Effector memory CD8-positive, alpha-beta T cell (primary cell): ENCODE measurements at regions not wholly inside any gene's neighbourhood (a gene's known extent, or its start where the extent isn't known, plus 50 kb on each side); places are given as distances from the start of the nearest gene placed in this dataset.
A peak's percentile ranks its signal among the peaks of the same experiment; 100 is the strongest.

Source experiments
- ATAC-seq: fragments of 150-1000 bp; cut with Tn5 transposase; replicated peaks from 2 replicates; pipeline ENCODE4 v1.10.0; 2021; ENCODE audit warnings: mild to moderate bottlenecking, moderate library complexity
- DNase-seq, 3 experiments: peaks; one replicate each; pipeline ENCODE4 v3.0.0; 2021
- H3K27ac Mint-ChIP-seq, 2 donors: one replicate each; pipeline ENCODE4 v1.8.0; 2022; ENCODE audit warnings: mild to moderate bottlenecking in 2 of 2, mixed read lengths in 2 of 2, moderate library complexity in 2 of 2
- H3K27me3 Mint-ChIP-seq, 2 donors: one replicate each; pipeline ENCODE4 v1.8.0; 2022; ENCODE audit warnings: mixed read lengths in 2 of 2
- H3K36me3 Mint-ChIP-seq: one replicate; pipeline ENCODE4 v1.8.0; 2022; ENCODE audit warnings: mild to moderate bottlenecking, moderate library complexity, mixed read lengths; ENCODE audit not compliant: insufficient read depth
- H3K4me1 Mint-ChIP-seq, 2 donors: one replicate each; pipeline ENCODE4 v1.8.0; 2022; ENCODE audit warnings: low read depth in 2 of 2, mixed read lengths in 2 of 2
- H3K4me3 Mint-ChIP-seq, 2 donors: one replicate each; pipeline ENCODE4 v1.8.0; 2022; ENCODE audit warnings: mild to moderate bottlenecking in 2 of 2, mixed read lengths in 2 of 2, moderate library complexity in 2 of 2
- H3K9me3 Mint-ChIP-seq, 2 donors: one replicate each; pipeline ENCODE4 v1.8.0; 2022; ENCODE audit warnings: mixed read lengths in 2 of 2

DNA sequence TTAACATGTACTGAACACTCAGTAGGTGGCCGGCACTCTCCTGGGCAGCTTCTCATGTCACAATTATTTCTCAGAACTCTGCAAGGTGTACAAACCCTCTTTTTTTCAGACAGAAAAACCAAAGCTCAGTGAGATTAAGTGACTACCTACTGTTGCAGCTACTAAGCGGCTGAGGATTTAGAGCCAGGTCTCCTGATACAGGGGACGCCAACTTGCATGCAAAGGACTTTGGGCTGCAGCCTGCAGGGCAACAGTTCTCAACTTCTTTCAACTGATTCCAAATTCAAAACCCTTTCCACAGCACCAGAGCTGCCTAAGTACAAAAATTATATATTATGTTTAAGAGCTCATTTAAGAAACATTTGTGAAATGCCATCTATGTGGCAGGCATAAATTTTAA lies 177.6 kb downstream of the SUCLG1 start:
- no peak for DNase-seq
- no peaks in the 10 kb centered on the region for H3K36me3 Mint-ChIP-seq
- peaks cover 6 to 19% of the 10 kb centered on the region in 2 donors for H3K4me1 Mint-ChIP-seq
- no peak overlapping the region for H3K4me3 Mint-ChIP-seq
- ATAC-seq: no peak
- H3K9me3 Mint-ChIP-seq: no peaks in the 10 kb centered on the region
- H3K27me3 Mint-ChIP-seq: peaks cover 0 to 13% of the 10 kb centered on the region in 2 donors
- no peak overlapping the region for H3K27ac Mint-ChIP-seq

DNA sequence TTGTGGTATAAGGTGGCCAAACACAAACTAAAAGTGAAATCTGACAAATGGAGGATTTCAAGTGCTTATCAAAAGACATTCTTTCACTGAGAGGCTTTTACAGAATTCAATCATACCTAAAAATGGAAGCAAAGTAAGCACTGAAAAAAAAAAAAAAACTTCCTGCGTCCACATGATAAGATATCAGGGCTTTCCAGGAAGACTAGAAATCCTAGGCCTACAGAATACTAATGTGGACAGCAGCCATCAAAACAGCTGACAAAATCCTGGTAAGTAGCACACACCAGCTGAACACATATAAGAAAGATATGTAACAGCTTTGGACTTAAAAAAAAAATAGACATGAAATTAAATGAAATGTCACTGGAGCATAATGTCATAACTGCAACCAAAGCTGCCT lies 178.2 kb downstream of the SUCLG1 start:
- no peak overlapping the region for H3K4me3 Mint-ChIP-seq
- ATAC-seq (no peak), DNase-seq (no peak)
- H3K27me3 Mint-ChIP-seq: peaks cover 0 to 13% of the 10 kb centered on the region in 2 donors
- H3K36me3 Mint-ChIP-seq: no peaks in the 10 kb centered on the region
- peaks cover 9 to 22% of the 10 kb centered on the region in 2 donors for H3K4me1 Mint-ChIP-seq
- H3K27ac Mint-ChIP-seq: no peak overlapping the region
- H3K9me3 Mint-ChIP-seq: no peaks in the 10 kb centered on the region

DNA sequence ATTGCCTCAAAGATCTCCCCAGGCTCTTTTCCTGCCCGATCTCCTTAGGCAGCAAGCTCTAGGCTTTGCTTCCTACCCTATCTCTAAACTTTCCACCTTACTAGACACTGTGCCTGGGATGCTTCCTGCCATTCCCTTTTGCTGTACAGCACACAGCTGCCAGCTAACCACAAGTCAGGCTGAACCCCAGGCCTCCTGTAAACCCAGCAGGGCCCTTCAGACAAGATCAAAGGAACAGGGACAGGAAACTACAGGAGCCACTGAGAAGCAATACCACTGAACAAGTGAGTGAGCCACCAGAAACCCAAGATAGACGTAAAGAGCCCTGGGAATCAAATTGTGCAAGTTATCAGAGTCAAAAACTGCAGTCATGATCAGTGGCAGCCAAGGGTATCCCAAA lies 180.7 kb downstream of the SUCLG1 start:
- ATAC-seq: peak; percentile 39
- H3K4me3 Mint-ChIP-seq: no peak overlapping the region
- no peak for DNase-seq
- peak overlapping the region in 1 of 2 donors; percentile 3 for H3K27ac Mint-ChIP-seq
- H3K4me1 Mint-ChIP-seq: peaks cover 9 to 22% of the 10 kb centered on the region in 2 donors
- H3K27me3 Mint-ChIP-seq: peaks cover 11 to 23% of the 10 kb centered on the region in 2 donors
- no peaks in the 10 kb centered on the region for H3K36me3 Mint-ChIP-seq
- H3K9me3 Mint-ChIP-seq: peaks cover 0 to 2% of the 10 kb centered on the region in 2 donors

DNA sequence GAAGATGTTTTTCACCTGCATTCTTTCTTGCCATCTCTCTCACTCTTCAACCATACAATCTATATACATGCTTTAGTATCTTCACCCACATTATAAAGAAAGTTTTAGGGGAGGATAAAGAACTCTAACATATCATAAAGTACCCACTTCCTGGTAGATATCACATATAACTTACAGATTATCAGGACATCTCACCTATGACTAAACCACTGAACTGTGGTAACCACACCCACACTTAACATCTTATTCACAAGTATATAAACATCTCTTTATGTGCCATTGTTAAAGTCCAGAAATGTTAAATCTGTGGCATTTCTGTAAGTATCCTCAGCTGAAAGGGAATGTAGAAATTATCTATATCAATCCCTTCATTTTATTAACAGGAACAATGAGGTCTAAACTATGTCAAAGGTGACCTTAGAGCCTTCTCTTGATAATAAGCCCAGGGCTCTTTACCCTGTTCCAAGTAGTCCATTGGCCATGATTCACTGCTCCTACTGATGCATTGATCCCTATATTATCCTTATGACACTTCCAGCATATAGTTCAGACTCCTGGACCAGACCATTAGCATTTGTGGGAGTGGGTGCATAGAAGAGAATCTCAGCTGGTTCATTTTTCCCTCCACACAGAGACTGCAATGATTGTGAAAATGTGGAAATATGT lies 182.4 kb downstream of the SUCLG1 start:
- no peaks in the 10 kb centered on the region for H3K36me3 Mint-ChIP-seq
- peaks cover 9 to 22% of the 10 kb centered on the region in 2 donors for H3K4me1 Mint-ChIP-seq
- H3K4me3 Mint-ChIP-seq: peak overlapping the region in 1 of 2 donors; percentile 21
- ATAC-seq (peak; percentile 64), DNase-seq (no peak)
- H3K27ac Mint-ChIP-seq: peak overlapping the region in 1 of 2 donors; percentile 33
- peaks cover 17 to 27% of the 10 kb centered on the region in 2 donors for H3K27me3 Mint-ChIP-seq
- H3K9me3 Mint-ChIP-seq: peaks cover 0 to 2% of the 10 kb centered on the region in 2 donors

DNA sequence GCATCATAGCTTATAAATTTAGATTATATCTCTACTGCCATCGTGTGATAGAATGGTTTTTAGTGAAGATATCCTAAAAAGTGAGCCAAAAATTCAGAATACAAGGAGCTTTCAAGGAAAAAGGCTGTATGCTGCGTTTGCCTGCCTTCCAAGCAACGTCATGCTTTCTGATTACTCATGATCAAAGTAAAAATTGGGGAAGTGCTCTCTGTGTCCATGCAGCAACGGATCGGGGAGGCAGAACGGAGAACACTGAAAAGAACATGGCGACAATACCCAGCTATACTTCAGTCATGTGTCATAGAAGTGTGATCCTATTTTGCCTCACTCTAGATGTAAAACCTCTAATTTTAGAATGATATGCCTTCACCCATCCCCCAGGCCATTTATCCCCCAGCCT lies 185.7 kb downstream of the SUCLG1 start:
- DNase-seq: no peak
- peaks cover 16 to 22% of the 10 kb centered on the region in 2 donors for H3K27me3 Mint-ChIP-seq
- H3K27ac Mint-ChIP-seq: no peak overlapping the region
- H3K4me1 Mint-ChIP-seq: peaks cover 7 to 19% of the 10 kb centered on the region in 2 donors
- peaks cover 0 to 2% of the 10 kb centered on the region in 2 donors for H3K9me3 Mint-ChIP-seq
- no peak overlapping the region for H3K4me3 Mint-ChIP-seq
- no peaks in the 10 kb centered on the region for H3K36me3 Mint-ChIP-seq
- no peak for ATAC-seq

DNA sequence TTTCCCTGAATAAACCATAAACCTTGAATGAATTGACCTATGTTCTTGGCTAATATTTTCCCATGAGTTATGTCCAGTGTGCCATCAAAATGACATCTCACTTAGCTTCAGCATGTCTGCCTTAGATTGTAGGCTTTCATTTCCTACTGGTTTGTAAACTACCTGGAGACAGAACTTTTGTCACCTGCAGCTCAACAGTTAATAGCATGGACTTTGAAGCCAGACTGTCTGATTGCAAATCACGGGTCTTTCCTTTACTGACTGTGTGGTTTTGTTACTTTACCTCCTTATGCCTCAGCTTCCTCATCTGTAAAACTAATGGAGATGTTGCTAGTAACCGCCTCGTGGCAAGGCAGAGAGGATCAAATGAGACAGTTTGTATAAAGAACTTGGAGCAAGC lies 187.1 kb downstream of the SUCLG1 start:
- no peak for ATAC-seq
- no peak for DNase-seq
- Mint-ChIP-seq H3K27me3 (peaks cover 16 to 22% of the 10 kb centered on the region in 2 donors), H3K36me3 (no peaks in the 10 kb centered on the region), H3K4me3 (no peak overlapping the region), H3K4me1 (peaks cover 5 to 7% of the 10 kb centered on the region in 2 donors), H3K9me3 (peaks cover 0 to 2% of the 10 kb centered on the region in 2 donors), H3K27ac (no peak overlapping the region)

DNA sequence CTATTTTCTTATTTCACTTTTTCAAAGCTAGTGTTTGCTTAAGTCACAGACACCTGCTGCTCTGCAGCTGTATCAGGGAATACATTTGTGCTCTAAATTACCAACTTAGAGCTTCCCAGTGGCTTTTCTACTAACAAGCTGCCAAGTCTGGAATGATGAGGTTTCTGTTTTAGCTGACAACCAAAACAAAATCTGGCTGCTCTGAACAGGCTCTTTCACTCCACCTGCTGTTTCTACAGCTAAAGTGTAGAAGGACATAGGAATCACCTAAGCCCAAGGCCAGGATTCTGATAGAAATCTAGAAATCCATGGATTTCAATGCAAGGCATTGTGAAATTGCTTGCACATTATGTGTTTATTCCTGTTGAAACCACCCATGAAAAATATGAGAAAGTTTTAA lies 201.2 kb downstream of the SUCLG1 start:
- Mint-ChIP-seq H3K36me3 (no peaks in the 10 kb centered on the region), H3K27ac (no peak overlapping the region), H3K9me3 (peaks cover 0 to 2% of the 10 kb centered on the region in 2 donors), H3K4me3 (no peak overlapping the region), H3K4me1 (no peaks in the 10 kb centered on the region), H3K27me3 (peaks cover 16 to 33% of the 10 kb centered on the region in 2 donors)
- DNase-seq: no peak
- no peak for ATAC-seq

DNA sequence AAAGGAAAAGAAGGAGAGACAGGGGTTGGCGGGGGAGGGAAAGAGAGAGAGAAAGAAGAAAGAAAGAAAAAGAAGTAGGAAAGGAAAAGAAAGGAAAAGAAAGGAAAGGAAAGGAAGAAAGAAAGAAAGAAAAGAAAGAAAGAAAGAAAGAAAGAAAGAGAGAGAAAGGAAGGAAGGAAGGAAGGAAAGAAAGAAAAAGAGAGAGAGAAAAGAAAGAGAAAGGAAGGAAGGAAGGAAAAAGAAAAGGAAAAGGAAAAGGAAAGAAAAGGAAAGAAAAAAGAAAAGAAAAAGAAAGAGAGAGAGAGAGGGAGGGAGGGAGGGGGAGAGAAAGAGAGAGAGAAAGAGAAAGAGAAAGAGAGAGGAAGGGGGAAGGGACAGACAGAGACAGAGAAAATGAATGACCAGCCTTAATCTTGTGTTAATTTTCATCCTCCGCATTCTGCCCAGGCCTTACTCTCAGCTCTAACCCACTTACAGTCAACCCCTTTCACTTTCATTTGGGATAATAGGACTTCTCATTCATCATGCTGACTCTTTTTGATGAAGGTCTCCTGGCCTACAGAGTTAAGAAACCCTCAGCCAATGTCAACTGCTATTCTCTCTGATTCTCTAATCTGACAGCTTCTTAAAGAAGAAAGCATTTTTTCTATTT lies 207.3 kb downstream of the SUCLG1 start:
- Mint-ChIP-seq H3K27ac (no peak overlapping the region), H3K4me1 (peaks cover 4 to 5% of the 10 kb centered on the region in 2 donors), H3K9me3 (no peaks in the 10 kb centered on the region), H3K27me3 (peaks cover 17 to 24% of the 10 kb centered on the region in 2 donors), H3K4me3 (no peak overlapping the region), H3K36me3 (no peaks in the 10 kb centered on the region)
- ATAC-seq (no peak), DNase-seq (no peak)

DNA sequence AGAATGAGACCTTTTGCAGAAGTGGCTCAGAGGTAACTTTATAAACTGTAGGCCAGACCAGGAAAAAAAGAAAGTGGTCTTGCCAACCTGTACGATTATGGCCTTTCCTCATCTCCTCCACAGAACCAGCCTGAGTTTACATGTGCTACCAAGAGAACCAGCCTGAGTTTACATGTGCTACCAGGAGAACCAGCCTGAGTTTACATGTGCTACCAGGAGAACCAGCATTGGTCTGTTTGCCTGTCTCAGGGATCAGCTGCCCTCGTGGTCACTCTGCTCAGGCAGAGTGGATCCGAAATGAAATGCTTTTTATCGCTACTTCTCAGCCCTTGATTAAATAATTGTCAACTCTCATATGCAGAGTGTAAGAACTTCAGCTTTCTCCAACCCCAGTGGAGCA lies 209.9 kb downstream of the SUCLG1 start:
- Mint-ChIP-seq H3K9me3 (no peaks in the 10 kb centered on the region), H3K36me3 (no peaks in the 10 kb centered on the region), H3K4me3 (no peak overlapping the region), H3K4me1 (peaks cover 4 to 5% of the 10 kb centered on the region in 2 donors), H3K27ac (no peak overlapping the region), H3K27me3 (peaks cover 17 to 18% of the 10 kb centered on the region in 2 donors)
- ATAC-seq: no peak
- DNase-seq: no peak

DNA sequence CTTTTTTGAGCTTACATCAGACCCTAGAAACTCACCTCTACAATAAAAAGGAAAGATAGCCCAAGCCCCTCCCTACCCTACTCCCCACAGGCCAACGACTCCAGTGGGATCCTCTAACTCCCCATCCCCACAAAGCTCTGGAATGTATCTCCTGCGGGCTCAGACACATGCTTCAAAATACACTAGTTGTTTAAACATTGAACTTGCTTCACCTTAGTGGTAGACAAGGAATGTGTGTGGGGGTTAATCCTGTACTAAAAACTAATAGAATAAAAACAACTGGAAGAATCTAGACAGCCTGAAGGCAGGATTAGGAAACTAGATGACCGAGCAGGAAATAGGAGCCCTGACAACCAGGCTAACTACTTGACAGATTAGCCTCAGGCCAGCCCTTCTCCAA lies 211.5 kb downstream of the SUCLG1 start:
- DNase-seq (no peak), ATAC-seq (no peak)
- H3K4me3 Mint-ChIP-seq: no peak overlapping the region
- no peak overlapping the region for H3K27ac Mint-ChIP-seq
- H3K4me1 Mint-ChIP-seq: peaks cover 4 to 5% of the 10 kb centered on the region in 2 donors
- H3K36me3 Mint-ChIP-seq: no peaks in the 10 kb centered on the region
- H3K27me3 Mint-ChIP-seq: peaks cover 17 to 18% of the 10 kb centered on the region in 2 donors
- no peaks in the 10 kb centered on the region for H3K9me3 Mint-ChIP-seq

DNA sequence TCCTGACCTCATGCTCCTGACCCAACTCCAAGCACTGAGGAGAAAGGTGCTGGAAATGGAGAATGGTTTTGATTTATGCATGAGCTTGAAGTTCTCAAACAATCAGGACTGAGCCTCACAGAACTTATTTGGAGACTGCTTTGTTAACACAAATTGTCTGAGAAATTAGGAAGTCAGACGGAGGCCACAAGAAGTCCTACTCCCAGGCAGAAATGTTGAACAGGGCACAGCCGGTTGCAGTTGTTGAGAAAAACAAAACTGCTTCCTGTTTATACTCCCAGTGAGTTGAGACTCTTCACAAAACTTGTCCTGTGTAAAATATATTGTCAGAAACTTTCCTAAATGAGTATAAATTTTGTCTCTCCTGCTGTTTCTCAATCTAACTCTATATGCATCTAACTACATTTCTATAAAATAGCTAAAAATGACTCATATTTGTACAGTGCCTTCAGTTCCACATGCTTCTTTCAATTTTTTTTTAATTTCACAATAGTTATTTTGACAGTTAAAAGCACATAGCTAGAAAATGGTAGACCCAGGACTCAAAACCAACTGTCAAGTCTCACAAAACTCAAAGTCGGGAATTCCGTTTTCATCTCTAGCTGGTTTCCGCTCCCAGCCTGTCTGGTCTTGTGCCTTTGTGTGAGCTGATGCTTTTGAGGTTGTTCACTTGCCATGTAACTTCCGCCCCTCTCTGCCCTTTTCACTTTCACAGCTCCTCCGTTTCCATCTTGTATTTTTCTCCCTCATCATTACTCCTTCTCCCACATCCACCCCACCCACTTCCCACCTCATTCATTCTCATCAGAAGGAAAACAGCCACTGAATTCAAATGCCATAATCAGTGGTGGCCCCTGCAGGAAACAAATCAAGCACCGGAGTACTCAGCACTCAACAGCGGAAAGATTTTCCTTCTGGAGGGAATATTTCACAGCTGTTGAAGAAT lies 215.0 kb downstream of the SUCLG1 start:
- no peaks in the 10 kb centered on the region for H3K4me1 Mint-ChIP-seq

DNA sequence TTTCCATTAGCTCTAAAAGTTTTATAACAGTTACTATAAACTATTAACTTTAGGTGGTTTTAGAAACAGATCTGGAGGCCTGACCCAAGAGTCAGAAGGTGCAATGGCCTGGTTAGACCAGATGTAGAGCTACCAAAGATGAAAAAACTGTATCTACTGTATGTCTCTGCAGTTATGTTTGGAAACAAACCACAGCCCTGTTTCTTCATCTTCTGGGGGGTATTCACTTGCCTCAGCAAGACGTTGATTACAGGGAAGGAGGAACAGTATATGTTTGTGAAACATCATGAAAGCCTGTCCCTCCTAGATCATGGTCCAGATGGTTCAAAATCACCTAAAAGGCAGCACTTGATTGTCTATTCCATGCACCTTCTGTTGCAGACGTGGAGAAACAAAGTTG lies 220.2 kb downstream of the SUCLG1 start:
- Mint-ChIP-seq H3K9me3 (no peaks in the 10 kb centered on the region), H3K27ac (no peak overlapping the region), H3K4me1 (peaks cover 0 to 2% of the 10 kb centered on the region in 2 donors), H3K27me3 (peaks cover 0 to 8% of the 10 kb centered on the region in 2 donors), H3K4me3 (no peak overlapping the region), H3K36me3 (no peaks in the 10 kb centered on the region)
- DNase-seq (no peak), ATAC-seq (no peak)

More for the DNA sequence above, 215.0 kb downstream of the SUCLG1 start:
- H3K27ac Mint-ChIP-seq: no peak overlapping the region
- no peaks in the 10 kb centered on the region for H3K9me3 Mint-ChIP-seq
- ATAC-seq (no peak), DNase-seq (no peak)
- H3K4me3 Mint-ChIP-seq: no peak overlapping the region
- H3K27me3 Mint-ChIP-seq: peaks cover 17 to 25% of the 10 kb centered on the region in 2 donors
- H3K36me3 Mint-ChIP-seq: no peaks in the 10 kb centered on the region

DNA sequence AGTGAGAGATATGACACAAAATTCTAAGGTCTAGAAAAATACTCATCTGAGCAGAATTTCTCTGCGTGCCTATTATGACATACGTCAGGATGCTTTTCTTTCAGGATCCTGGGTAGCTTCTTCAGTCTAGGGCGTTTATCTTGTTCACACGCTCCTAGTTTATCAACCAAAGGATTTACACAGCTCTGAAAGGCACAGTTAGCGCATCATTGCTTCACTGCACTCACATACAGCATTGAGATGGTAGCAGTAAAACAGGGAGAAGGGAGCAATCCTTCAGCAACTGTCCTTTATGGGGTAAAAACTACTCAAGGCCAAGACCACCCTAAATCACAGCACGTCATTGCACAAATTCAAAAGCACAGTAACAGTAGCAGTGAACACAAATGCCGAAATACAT lies 222.8 kb downstream of the SUCLG1 start:
- no peak overlapping the region for H3K27ac Mint-ChIP-seq
- ATAC-seq: no peak
- H3K4me3 Mint-ChIP-seq: no peak overlapping the region
- no peaks in the 10 kb centered on the region for H3K9me3 Mint-ChIP-seq
- H3K4me1 Mint-ChIP-seq: peaks cover 0 to 2% of the 10 kb centered on the region in 2 donors
- peaks cover 0 to 8% of the 10 kb centered on the region in 2 donors for H3K27me3 Mint-ChIP-seq
- no peaks in the 10 kb centered on the region for H3K36me3 Mint-ChIP-seq
- no peak for DNase-seq
